GM19395 (cell line): ENCODE measurements at regions not wholly inside any gene's neighbourhood (a gene's known extent, or its start where the extent isn't known, plus 50 kb on each side); places are given as distances from the start of the nearest gene placed in this dataset.

Experiments used
- ATAC-seq: cut with Tn5 transposase; IDR thresholded peaks from one replicate; pipeline ENCODE4 v1.9.1; 2021; ENCODE audit warnings: mild to moderate bottlenecking, moderate library complexity; ENCODE audit not compliant: unreplicated experiment

DNA sequence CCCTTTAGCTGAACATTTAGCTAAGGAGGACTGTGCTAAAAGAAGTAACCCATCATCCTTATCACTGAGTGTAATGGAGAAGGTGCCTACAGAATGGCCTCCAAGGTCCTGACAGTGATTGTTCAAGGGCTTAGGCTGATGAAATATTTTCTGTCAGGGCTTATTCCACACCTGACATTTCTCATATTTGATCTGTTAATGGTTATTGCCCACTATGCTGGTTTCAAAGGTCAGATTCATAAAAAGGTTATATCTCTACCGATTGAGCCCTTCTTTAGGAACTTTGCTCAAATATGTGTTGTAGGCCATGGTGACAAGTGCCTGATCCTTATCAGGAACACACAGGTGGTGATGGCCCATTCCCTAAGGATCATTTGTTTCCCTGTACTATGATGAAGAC lies 766.4 kb upstream of the ADGRL2 start:
- ATAC-seq, result no peak

DNA sequence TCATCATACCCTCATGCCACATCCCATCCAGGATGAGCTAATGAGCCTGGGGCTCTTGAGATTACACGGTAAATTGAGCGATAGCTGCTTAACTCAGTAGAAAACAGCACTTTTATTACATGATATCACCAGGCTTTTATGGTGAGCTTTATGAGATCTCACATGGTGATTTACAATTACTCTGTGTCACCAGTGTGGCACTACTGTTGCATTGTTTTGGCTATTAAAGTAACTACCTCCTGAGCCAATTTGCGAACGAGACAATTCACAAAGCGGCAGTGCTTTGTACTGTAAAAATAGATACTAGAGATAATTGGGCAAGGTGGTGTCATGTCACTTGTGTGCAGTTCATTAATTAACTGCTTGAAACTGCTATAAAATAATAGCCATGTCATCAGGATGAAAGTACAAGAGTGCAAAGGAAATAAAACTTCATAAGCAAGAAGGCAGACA lies 767.7 kb upstream of the ADGRL2 start:
- no peak for ATAC-seq

DNA sequence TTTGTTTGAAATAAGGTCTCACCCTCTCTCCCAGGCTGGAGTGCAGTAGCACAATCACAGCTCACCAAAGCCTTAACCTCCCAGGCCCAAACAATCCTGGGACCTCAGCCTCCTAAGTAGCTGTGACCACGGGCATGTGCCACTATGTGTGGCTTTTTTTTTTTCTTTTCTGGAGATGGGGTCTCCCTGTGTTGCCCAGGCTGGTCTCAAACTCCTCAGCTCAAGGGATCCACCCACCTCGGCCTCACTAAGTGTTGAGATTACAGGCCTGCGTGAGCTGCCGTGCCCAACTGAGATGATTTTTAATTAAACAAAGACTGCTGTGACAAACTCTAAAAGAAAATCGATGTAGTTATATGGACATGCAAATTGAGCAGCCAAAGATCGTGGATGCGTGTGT lies 768.4 kb upstream of the ADGRL2 start:
- ATAC-seq, result no peak

DNA sequence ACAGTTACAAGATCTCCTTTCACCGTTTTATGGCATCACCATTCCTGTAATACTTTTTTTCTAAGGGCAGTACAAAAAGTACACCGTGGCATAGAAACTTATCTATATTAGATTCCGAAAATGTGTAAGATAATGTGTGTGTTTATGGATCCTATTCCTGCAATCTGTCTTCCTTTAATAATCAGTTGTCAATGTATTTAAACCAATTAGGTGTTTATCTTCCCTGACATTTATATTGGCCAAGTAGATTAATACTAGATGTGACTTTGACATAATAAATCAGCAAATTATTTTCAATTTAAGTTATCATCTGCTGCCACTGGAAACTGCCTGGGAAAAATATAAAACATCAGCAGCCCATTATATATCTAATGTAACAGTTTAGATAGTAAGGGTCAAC lies 770.3 kb upstream of the ADGRL2 start:
- ATAC-seq, result no peak

- no peak for ATAC-seq
Observed at GRCh38 chr1:81029266-81029665, 771.5 kb upstream of the ADGRL2 start.

DNA sequence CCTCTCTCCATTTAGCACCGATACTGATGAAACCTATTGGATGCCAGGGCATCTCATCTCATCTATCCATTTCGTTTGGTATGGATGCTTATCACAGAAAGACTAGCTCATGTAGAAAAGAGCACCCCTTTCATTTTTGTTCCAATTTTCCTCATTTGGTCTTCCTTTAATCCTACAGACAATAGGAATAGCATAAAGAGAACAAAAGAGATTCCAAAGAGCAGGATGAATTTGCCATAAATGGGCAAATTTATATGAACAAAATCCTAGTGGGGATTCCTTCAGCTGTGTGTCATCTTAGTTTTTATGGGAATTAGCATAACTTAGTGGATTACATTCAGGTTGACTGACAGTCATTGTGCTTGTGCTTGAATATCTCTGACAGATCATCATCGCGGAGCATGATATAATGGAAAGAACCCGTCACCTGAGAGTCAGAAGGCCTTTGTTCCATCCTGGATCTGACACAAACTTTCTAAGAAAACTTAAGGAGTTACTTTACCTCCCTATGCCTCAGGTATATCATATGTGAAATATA lies 777.5 kb upstream of the ADGRL2 start:
- ATAC-seq, result no peak

GRCh38 chr1:81021134-81021533 lies 779.6 kb upstream of the ADGRL2 start:
- ATAC-seq, result no peak

- no peak for ATAC-seq
Observed at GRCh38 chr1:81020506-81020905, 780.2 kb upstream of the ADGRL2 start.

DNA sequence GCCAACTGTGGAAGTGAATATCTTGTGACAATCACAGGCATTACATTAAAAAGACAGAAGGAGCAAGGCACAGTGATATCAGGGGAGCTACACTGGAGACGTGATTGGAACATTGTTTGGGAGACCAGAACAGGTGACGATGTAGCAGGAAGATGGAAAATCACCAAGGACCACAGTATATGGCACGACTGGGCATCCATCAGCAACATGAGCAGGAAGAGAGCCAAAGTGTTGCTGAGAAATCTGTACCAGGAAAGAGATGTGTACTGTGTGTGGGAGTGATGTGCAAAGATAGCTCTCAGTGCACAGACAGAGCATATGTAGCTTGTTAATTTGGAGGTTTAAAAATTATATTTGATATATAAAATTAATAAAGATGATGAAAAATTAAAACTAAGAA lies 790.6 kb upstream of the ADGRL2 start:
- ATAC-seq, result no peak

DNA sequence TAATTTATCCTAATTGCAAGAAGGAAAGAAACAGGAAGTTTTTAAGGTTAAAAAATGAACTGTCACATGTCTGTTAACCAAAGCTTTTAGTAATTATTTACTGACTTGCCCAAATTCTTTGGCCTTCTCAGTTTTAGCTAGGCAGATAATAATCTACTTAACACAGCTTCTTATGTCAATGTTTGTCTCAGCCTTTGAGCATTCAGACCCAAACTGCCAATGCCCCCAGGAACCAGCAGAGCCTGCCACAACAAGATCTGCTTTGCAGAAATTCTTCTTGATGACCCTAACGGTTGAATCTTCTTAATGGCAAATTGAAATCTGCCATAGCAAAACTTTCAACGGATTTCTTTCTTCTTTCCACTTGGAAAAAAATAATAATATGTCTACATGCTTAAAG lies 792.4 kb upstream of the ADGRL2 start:
- ATAC-seq, result no peak

DNA sequence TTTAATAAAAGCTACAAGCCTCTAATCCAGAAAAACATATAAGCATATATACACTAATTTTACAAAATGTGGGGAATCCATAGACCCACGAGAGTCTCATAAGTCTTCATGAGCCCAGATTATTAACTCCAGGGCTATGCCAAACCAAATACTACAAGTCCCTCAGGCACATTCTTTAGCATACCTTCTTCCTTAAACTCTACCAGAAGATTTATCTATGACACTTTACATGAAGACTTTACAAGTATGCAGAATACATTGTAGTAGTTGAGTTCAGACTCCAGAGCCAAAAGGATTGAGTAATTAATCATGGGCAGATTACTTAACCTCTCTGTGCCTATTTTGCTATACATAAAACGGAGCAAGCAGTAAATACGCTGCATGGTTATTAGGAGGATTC lies 793.7 kb upstream of the ADGRL2 start:
- no peak for ATAC-seq

DNA sequence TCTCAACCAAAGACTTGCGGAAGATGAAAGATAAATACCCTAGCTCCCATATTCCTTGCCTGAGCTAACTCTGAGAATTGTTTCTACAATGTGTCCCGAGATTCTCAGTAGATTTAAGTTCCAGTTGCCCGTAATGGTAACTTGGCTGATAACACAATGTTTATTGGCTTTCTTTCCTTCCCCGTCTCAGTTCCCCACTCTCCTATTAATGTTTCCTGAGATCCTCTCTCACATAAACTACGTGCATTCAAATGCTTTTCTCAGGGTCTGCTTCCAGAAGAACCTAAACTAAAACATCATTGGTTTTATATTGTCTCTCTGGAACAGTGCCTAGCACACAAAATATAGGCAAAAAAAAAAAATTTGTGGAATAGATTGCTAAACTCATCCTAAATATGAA lies 794.2 kb upstream of the ADGRL2 start:
- ATAC-seq, result no peak

DNA sequence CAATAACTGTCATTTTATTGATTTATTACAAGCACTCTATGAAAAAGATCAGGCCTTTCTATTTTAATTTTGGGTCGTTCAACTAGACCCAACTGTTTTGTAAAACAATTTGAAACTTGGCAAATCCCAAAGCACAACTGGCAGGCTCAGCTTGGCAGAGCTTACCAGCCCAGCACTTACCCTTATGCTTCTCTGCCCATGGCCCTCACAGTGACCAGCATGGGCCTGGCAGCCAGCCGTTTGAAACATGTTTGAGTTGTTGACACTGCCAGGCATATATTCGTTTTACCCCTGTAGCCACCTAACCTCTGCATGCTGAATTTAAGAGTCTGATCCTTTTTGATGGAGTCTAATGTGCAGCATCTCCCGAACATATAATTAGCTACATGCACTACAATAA lies 796.7 kb upstream of the ADGRL2 start:
- no peak for ATAC-seq

GRCh38 chr1:80994934-80995333 lies 805.8 kb upstream of the ADGRL2 start:
- ATAC-seq, result no peak

DNA sequence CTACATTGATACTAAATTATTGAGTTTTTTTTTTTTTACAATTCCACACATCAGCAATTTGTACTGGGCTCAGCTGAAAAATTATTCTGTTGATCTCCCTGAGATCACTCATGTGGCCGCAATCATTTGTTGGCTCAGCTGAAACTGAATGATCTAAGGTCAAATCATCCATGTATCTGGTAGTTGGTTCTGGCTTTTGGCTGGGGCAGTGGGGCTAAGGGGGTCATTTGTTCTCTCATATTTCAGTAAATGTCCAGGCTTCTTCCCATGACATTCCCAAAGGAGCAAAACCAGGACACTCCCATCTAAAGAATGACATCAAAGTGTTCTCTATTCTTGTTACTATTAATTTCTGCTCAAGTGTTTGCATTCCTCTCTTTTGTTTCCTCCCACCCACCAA lies 806.7 kb upstream of the ADGRL2 start:
- no peak for ATAC-seq

DNA sequence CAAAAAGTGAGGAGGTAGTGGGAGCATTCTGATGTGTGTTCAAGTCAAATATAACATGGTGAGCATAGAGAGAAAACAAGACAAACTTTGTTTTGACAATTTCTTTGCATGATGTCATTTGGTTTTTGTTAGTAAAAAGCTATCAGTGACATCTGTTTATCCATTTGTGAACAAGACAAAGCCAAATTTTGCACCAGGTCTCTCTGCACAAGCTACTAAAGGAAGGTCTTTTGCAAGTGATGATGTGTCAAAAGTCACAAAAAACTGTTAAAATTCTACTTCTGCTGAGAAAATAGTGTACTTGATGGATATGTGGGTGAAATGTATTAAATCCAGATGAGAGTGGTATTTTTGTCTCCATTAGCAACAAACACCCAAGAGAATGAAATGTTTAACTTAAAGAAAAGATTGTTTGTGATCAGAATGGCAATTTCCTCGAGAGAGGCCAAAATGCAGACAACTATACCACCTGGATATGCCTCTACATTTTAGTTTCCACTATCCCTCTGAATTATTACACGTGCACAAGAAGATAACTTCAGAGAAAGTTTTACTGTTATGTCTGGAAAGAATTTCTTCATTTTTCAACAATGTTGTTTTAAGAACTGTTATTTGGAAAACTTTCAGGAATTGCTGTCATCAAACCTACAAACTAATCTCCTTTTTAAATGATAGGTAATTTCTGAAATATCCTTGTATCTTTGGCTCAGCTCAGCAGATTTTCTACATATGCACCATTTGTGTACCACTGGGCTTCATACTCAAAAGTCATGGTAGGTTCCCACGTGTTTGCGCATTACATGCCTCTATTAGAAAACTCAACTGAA lies 807.4 kb upstream of the ADGRL2 start:
- ATAC-seq, result no peak

GRCh38 chr1:80989455-80989854 lies 811.3 kb upstream of the ADGRL2 start:
- no peak for ATAC-seq

GRCh38 chr1:80988926-80989325 lies 811.8 kb upstream of the ADGRL2 start:
- ATAC-seq, result no peak

DNA sequence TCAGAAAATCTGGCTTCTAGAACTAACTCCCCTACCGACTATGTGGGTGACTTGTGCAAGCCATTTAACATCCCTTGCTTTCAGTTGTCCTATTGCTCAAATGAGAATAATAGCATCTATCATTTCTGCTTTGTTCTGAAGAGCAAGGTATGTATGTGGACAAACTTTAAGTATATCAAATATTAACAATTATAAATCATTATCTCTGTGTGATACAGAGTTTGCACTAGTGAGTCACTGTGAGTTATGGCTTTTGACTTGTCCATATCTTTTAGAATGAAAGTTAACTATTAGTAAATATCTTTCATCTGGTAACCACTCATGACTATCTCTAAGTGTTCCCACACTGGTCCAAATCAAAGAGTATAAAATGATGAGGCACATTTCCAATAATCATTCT lies 812.9 kb upstream of the ADGRL2 start:
- no peak for ATAC-seq

- ATAC-seq, result no peak
Observed at GRCh38 chr1:80987106-80987505, 813.6 kb upstream of the ADGRL2 start.

DNA sequence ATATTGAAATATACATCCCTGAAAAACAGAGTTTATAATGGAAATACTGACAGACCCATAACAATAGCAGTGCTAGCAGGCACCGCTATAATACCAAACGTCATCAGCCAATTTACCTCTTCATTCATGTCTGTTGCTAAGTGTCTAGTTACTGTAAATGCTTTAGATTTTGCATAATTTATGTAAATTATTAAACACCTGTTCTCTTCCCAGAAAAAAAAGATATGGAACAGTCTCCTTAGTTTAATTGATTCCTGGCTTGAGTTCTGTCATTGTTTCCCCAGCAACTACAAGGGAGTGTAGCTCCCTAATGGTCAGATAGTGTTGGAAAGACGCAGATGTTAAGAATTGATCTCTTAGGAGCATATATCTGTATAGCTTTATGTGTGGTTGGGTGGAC lies 817.9 kb upstream of the ADGRL2 start:
- no peak for ATAC-seq

GRCh38 chr1:80973101-80973500 lies 827.6 kb upstream of the ADGRL2 start:
- no peak for ATAC-seq

DNA sequence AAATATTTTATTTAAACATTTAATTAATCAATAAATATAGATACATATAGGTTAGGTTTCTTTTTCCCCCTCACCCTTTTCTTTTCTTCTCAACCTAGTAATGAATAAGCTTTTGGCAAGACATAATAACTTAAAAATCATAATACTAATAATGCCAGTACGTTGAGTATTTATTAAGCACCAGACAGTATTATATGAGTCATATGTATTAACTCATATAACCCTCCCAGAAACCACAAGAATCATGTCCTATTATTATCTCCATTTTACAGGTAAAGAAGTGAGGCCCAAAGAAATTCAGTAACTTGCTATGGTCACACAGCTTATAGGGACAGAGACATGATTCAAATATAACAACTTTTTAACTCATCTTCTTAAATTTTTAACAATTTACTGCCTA lies 834.5 kb upstream of the ADGRL2 start:
- ATAC-seq, result no peak
